HL-60 (cell line): ENCODE measurements at regions not wholly inside any gene's neighbourhood (a gene's known extent, or its start where the extent isn't known, plus 50 kb on each side); places are given as distances from the start of the nearest gene placed in this dataset.
"Not testable (repeated sequence)": the region's sequence is repeated elsewhere in the genome, so short reads cannot be mapped to it uniquely, and the experiment has no call there.

Experiments
- DNase-seq, 2 experiments: peaks; one replicate each; pipeline ENCODE4 v3.0.0-alpha.2; 2010 to 2020; ENCODE audit warnings: low read depth in 1 of 2, low spot score in 1 of 2
- H3K27ac ChIP-seq: fragments of 250-450 bp; sonication (Bioruptor Pico); replicated peaks from 2 replicates; pipeline ENCODE4 v1.5.1; 2020; ENCODE audit warnings: mild to moderate bottlenecking, moderate library complexity
- H3K27me3 ChIP-seq: fragments of 250-450 bp; sonication (Bioruptor Pico); 2 replicates; pipeline ENCODE4 v1.5.1; 2021; ENCODE audit warnings: mild to moderate bottlenecking, moderate library complexity; ENCODE audit not compliant: insufficient read depth, poor library complexity, severe bottlenecking
- H3K4me3 ChIP-seq: replicated peaks from 2 replicates; pipeline ENCODE4 v1.5.1; 2011; ENCODE audit warnings: mild to moderate bottlenecking, control low read depth, low read length; ENCODE audit not compliant: insufficient read depth
- CTCF ChIP-seq: IDR thresholded peaks from one replicate; pipeline ENCODE4 v1.5.1; 2011; ENCODE audit warnings: low read length, control low read depth, inconsistent platforms; ENCODE audit not compliant: insufficient read depth
- GABPA ChIP-seq: IDR thresholded peaks from 2 replicates; pipeline ENCODE4 v1.6.1; 2012; ENCODE audit warnings: low read depth
- POLR2AphosphoS5 ChIP-seq: IDR thresholded peaks from 2 replicates; pipeline ENCODE4 v1.6.1; 2012; ENCODE audit warnings: low read depth
- REST ChIP-seq: IDR thresholded peaks from 2 replicates; pipeline ENCODE4 v1.6.1; 2012; ENCODE audit warnings: low read depth; ENCODE audit not compliant: insufficient replicate concordance
- SPI1 ChIP-seq: IDR thresholded peaks from 2 replicates; pipeline ENCODE4 v1.6.1; 2012; ENCODE audit warnings: low read depth, mild to moderate bottlenecking, borderline replicate concordance

- no peak for TF ChIP-seq GABPA
- TF ChIP-seq REST: no peak
- no peak for TF ChIP-seq CTCF
- no peak for TF ChIP-seq SPI1
- TF ChIP-seq POLR2AphosphoS5: no peak
- no peak overlapping the region for H3K27ac ChIP-seq
- DNase-seq: no peak
Observed at GRCh38 chr4:15198070-15198727, 195.9 kb downstream of the CPEB2 start.

GRCh38 chr4:15201782-15202181, 199.5 kb downstream of the CPEB2 start:
- Histone ChIP-seq H3K27ac (no peak overlapping the region), H3K4me3 (no peak overlapping the region), H3K27me3 (no peaks in the 10 kb centered on the region)
- TF ChIP-seq POLR2AphosphoS5 (no peak), CTCF (no peak), GABPA (no peak), SPI1 (no peak), REST (no peak)
- DNase-seq: no peak

More at GRCh38 chr4:15198070-15198727, 195.9 kb downstream of the CPEB2 start:
- Histone ChIP-seq H3K4me3 (no peak overlapping the region), H3K27me3 (no peaks in the 10 kb centered on the region)

- TF ChIP-seq GABPA (no peak), CTCF (no peak), SPI1 (no peak), REST (no peak), POLR2AphosphoS5 (no peak)
- Histone ChIP-seq H3K4me3 (no peak overlapping the region), H3K27ac (no peak overlapping the region), H3K27me3 (no peaks in the 10 kb centered on the region)
- DNase-seq: no peak
Observed at GRCh38 chr4:15202481-15202880, 200.2 kb downstream of the CPEB2 start.

GRCh38 chr4:15206526-15206925, 204.2 kb downstream of the CPEB2 start:
- H3K27ac ChIP-seq, H3K4me3 ChIP-seq, DNase-seq, H3K27me3 ChIP-seq: not testable (repeated sequence)
